ENCODE measurements at regions not wholly inside any gene's neighbourhood (a gene's known extent, or its start where the extent isn't known, plus 50 kb on each side); places are given as distances from the start of the nearest gene placed in this dataset.

GRCh38 chr3:184643442-184643841 is 68.4 kb downstream of the MAGEF1 start:
- no peak overlapping the region for H2BK120ac ChIP-seq (ENCODE audit: low read depth, low read length)
- no peak overlapping the region for H3K23ac ChIP-seq (ENCODE audit: low read depth, low read length)
- peaks cover 43% of the 10 kb centered on the region for H3K27me3 ChIP-seq (ENCODE audit: control insufficient read depth, insufficient read depth, low read length)
- no peak overlapping the region for H2AK9ac ChIP-seq (replicated peaks; ENCODE audit: low read depth, low read length, poor library complexity)
- intact Hi-C loops (cut with micrococcal nuclease), result no loop called here
- H2BK5ac ChIP-seq (ENCODE audit: low read depth, low read length, poor library complexity, severe bottlenecking), result no peak overlapping the region
- H3K4me2 ChIP-seq (ENCODE audit: low read depth, low read length), result no peak overlapping the region
- TF ChIP-seq RFX5 (IDR thresholded peaks at IDR 0.05; ENCODE audit: low read depth, low read length), result no peak
- TF ChIP-seq SMC3 (IDR thresholded peaks at IDR 0.05; ENCODE audit: low read depth, low read length), result no peak
- no peak for TF ChIP-seq ELK1 (IDR thresholded peaks at IDR 0.05; ENCODE audit: borderline replicate concordance, low read depth, low read length)
- in situ Hi-C loops (cut with MboI; ENCODE audit: low sequenced_read_pairs), result no loop called here
- H4K20me1 ChIP-seq (ENCODE audit: insufficient read depth, low read length), result no peaks in the 10 kb centered on the region
- H3K79me1 ChIP-seq (ENCODE audit: low read depth in 1 of 2, low read length in 2 of 2), result no peaks in the 10 kb centered on the region
- WGBS, 2 experiments (ENCODE audit: extremely low coverage in 2 of 2, insufficient read length in 1 of 2), result 77% methylated on average over 4 of the region's 6 CpGs; no CpG with 5 or more reads in 1 of the 2 experiments
- H2BK15ac ChIP-seq (ENCODE audit: low read depth, low read length), result no peak overlapping the region
- H3K56ac ChIP-seq (ENCODE audit: extremely low read depth, insufficient read depth, low read length), result no peak overlapping the region
- no peak overlapping the region for H4K8ac ChIP-seq (ENCODE audit: low read depth in 2 of 2, low read length in 2 of 2)
- dilution Hi-C loops (cut with HindIII; ENCODE audit: low sequenced_read_pairs, unreplicated experiment), result no loop called here
- DNase-seq (no peak), ATAC-seq (ENCODE audit: low read depth) (no peak)
- H4K5ac ChIP-seq (ENCODE audit: low read depth, low read length), result no peak overlapping the region
- H3K4me1 ChIP-seq (ENCODE audit: control insufficient read depth, insufficient read depth, low read length), result no peaks in the 10 kb centered on the region; the same call in 1 of the 2 replicates
- POLR2A ChIA-PET (ENCODE audit: unreplicated experiment), result no interaction called here
- H3K18ac ChIP-seq (ENCODE audit: low read depth, low read length), result no peak overlapping the region
- BruUV-seq (replicated peaks), result no TSS peak
- CTCF ChIA-PET, result no interaction called here
- H2AK5ac ChIP-seq (ENCODE audit: low read depth, low read length), result no peak overlapping the region
- H3K36me3 ChIP-seq (ENCODE audit: control insufficient read depth, insufficient read depth, low read length), result no peaks in the 10 kb centered on the region
- no peak overlapping the region for H3K4me3 ChIP-seq (ENCODE audit: insufficient read depth, low read depth, low read length)
- no peak overlapping the region for H4K91ac ChIP-seq (ENCODE audit: insufficient read depth, low read depth, low read length)
- H2AFZ ChIP-seq (replicated peaks; ENCODE audit: low read length, poor library complexity), result no peak overlapping the region
- no peaks in the 10 kb centered on the region for H3K9me3 ChIP-seq (ENCODE audit: control insufficient read depth, insufficient read depth, low read length)
- no peak overlapping the region for H3K14ac ChIP-seq (replicated peaks; ENCODE audit: low read depth, low read length)
- no peak overlapping the region for H3K27ac ChIP-seq (ENCODE audit: insufficient read depth, low read length)
- no peak overlapping the region for H2BK20ac ChIP-seq (ENCODE audit: low read depth, low read length)
- peaks cover 4% of the 10 kb centered on the region; the same call in 1 of the 2 replicates for H3K9me1 ChIP-seq (ENCODE audit: insufficient read depth, low read length)
- no peak overlapping the region for H3K9ac ChIP-seq (ENCODE audit: low read depth, low read length)
- no peak overlapping the region for H3K4ac ChIP-seq (ENCODE audit: low read depth, low read length)

All from IMR-90 (cell line).